ENCODE measurements at regions not wholly inside any gene's neighbourhood (a gene's known extent, or its start where the extent isn't known, plus 50 kb on each side); places are given as distances from the start of the nearest gene placed in this dataset.

DNA sequence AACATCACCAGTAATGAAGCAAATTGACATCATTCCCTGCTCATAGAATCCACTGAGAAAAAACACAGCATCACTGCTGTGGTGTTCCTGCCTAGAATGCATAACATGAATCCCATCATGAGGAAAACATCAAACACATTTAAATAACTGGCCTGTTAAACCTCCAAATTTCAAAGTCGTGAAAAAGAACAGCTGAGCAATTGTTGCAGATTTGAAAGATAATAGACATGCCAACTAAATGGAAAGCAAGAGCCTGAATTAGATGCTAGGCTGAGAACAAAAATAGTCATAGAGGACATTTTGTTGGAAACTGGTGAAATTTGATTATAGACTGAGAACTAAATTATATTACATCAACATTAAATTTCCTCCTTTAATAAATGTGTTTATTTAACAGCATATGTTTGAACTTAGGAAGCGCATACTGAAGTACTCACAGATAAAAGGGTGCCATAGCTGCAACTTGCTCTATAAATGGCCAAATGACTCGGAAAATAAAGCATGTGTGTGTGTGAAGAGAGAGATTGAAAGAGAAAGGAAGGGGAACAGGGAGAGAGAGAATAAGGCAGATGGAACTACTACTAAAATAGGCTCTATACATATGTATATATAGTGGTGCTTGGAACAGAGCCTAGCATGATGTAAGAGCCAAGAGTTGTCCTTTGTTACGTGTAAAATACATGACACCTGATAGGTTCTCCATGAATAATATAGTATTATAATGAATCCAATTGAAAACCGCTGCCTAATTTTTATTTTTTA, 305.0 kb upstream of the MON1B start:
- CTCF ChIA-PET, result no interaction called here
- no peaks in the 10 kb centered on the region for H3K4me1 Mint-ChIP-seq (ENCODE audit: low read depth)
- no peaks in the 10 kb centered on the region for H3K27me3 Mint-ChIP-seq (ENCODE audit: low read depth)
- no peak overlapping the region for H3K27ac Mint-ChIP-seq
- intact Hi-C loops (cut with micrococcal nuclease), result no loop called here
- no peak for DNase-seq
- no peaks in the 10 kb centered on the region for H3K9me3 Mint-ChIP-seq
- H3K4me3 Mint-ChIP-seq, result no peak overlapping the region
- H3K36me3 Mint-ChIP-seq (ENCODE audit: low read depth), result no peaks in the 10 kb centered on the region

DNA sequence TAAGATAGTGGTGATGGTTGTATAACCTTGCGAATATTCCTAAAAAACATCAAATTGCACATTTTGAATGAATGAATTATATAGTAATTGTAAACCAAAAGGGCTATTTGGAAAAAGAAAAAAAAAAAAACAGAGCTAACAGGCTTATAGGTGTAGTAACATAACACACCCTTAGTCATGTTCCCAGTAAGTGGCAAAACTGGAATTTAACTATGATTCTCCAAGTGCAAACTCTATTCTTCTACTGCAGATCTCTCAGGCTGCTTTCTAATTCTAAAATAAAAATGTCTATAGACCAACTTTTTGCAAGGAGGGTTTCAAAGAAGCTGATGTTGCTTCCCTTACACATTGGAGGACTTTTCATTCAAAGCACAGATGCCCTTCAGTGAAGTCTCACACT, 293.2 kb upstream of the MON1B start:
- H3K9me3 Mint-ChIP-seq, result no peaks in the 10 kb centered on the region
- CTCF ChIA-PET, result no interaction called here
- no peaks in the 10 kb centered on the region for H3K36me3 Mint-ChIP-seq (ENCODE audit: low read depth)
- no peak for DNase-seq
- no peak overlapping the region for H3K4me3 Mint-ChIP-seq
- no peaks in the 10 kb centered on the region for H3K27me3 Mint-ChIP-seq (ENCODE audit: low read depth)
- intact Hi-C loops (cut with micrococcal nuclease), result no loop called here
- H3K4me1 Mint-ChIP-seq (ENCODE audit: low read depth), result no peaks in the 10 kb centered on the region
- no peak overlapping the region for H3K27ac Mint-ChIP-seq

DNA sequence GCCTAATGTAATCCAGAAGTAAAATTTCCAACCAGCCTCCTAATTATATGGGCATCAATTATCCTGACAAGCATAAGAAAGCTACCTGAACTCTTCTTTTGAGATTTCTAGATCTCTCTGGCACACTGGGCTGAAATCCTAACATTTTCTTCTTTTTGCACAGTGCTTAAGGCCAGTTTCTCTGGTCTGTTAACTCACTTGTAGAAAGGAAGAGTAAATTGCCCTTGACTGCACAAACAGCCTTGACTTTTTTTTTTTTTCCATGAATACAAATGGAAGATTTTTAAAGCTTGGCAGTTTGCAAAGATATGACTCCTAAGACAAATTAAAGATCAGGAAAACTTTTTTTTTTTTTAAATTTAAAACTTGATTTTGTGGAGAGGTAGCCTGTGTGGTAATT, 291.2 kb upstream of the MON1B start:
- no peak for DNase-seq
- Mint-ChIP-seq H3K4me1 (ENCODE audit: low read depth) (no peaks in the 10 kb centered on the region), H3K4me3 (no peak overlapping the region), H3K27me3 (ENCODE audit: low read depth) (no peaks in the 10 kb centered on the region), H3K27ac (no peak overlapping the region), H3K36me3 (ENCODE audit: low read depth) (no peaks in the 10 kb centered on the region), H3K9me3 (no peaks in the 10 kb centered on the region)
- intact Hi-C loops (cut with micrococcal nuclease), result no loop called here
- CTCF ChIA-PET, result no interaction called here

DNA sequence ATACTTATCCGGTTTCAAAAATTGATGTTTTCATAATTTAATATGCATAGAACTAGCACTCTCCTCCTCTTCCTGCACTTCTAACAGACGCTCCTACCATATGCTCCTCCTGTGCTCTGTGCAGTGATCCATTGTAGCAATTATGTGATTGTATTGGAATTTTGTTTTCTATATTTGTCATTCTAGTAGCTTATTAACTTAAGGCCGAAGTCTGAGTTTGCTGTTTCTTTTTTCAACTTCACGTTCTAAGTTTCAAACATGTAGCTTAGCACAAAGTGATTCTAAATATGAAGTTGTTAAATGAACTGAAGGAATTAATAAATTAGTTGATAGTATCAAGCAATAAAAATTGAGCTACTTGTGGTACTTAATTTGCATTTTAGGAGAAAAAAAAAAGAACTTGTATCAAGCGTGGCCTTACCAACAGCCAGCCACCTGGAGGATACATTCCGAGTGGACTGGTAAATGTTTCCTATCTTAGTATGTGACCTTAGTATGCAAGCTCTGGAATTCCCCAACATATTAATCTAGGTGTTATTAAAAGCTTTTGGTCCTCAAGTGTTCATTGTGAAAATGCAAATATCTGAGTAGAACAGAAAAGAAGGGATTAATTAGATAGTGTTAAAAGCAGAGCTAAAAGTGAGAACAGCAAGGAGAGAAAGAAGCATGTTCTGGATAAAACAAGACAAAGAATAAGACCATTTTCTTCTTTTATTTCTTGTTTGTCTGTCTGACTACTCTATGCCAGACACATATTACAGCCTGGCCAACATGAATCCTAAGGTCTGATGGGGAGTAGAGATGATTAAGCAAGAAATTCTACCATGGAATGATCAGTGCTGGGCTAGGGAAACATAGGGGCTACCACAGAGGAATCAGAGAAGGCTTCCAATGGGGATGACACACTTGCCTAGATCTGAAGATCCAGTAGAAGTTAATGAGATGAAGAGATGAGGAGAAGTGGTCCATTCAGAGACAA, 290.4 kb upstream of the MON1B start:
- no peaks in the 10 kb centered on the region for H3K27me3 Mint-ChIP-seq (ENCODE audit: low read depth)
- no peaks in the 10 kb centered on the region for H3K9me3 Mint-ChIP-seq
- no peak overlapping the region for H3K4me3 Mint-ChIP-seq
- H3K27ac Mint-ChIP-seq, result no peak overlapping the region
- intact Hi-C loops (cut with micrococcal nuclease), result no loop called here
- CTCF ChIA-PET, result interaction anchor here (0.6 kb wide), 1 partner anchor 1524 kb away, joined by 3 read pairs; no protein-coding TSS in a partner anchor
- H3K4me1 Mint-ChIP-seq (ENCODE audit: low read depth), result no peaks in the 10 kb centered on the region
- H3K36me3 Mint-ChIP-seq (ENCODE audit: low read depth), result no peaks in the 10 kb centered on the region
- no peak for DNase-seq

DNA sequence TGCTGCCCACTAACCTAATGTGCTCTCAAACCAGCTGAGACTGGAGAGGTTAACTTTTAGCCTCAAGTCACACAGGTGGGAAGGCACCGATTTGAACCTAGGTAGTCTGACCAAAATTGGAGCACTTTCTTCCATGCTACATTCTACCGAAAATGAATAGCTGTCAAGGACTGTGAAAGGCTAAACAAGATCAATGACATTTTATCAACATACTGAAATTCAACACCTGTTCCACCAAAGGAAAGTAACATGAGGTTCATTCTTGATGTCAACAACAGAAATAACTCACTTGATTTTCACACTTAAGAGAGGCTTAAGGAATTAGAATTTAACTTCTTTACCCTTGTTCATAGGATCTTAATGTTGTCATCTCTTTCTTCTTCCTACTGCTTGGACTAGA, 284.4 kb upstream of the MON1B start:
- no peaks in the 10 kb centered on the region for H3K4me1 Mint-ChIP-seq (ENCODE audit: low read depth)

DNA sequence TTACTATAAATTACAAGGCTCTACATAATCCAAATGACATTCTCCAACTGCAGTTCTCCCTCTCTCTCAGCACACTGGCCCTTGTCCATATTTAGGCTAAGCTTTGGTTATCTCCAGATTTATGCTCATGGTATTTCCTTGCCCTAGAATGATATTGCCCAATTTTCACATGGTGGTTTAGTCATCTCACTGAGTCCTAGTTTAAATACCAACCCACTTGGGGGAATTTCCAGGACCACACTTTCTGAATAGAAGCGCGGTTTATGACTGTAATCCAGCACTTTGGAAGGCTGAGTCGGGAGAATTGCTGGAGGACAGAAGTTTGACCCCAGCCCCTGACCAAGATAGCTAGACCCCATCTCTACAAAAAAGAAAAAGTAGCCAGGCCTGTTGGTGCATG, 280.1 kb upstream of the MON1B start:
- Mint-ChIP-seq H3K4me1 (ENCODE audit: low read depth) (no peaks in the 10 kb centered on the region), H3K27me3 (ENCODE audit: low read depth) (no peaks in the 10 kb centered on the region), H3K27ac (no peak overlapping the region), H3K9me3 (no peaks in the 10 kb centered on the region), H3K4me3 (no peak overlapping the region), H3K36me3 (ENCODE audit: low read depth) (no peaks in the 10 kb centered on the region)
- CTCF ChIA-PET, result no interaction called here
- no peak for DNase-seq
- intact Hi-C loops (cut with micrococcal nuclease), result no loop called here

More for the DNA sequence above, 284.4 kb upstream of the MON1B start:
- no peak for DNase-seq
- Mint-ChIP-seq H3K27me3 (ENCODE audit: low read depth) (no peaks in the 10 kb centered on the region), H3K27ac (no peak overlapping the region), H3K4me3 (no peak overlapping the region), H3K9me3 (no peaks in the 10 kb centered on the region), H3K36me3 (ENCODE audit: low read depth) (no peaks in the 10 kb centered on the region)
- CTCF ChIA-PET, result no interaction called here
- intact Hi-C loops (cut with micrococcal nuclease), result no loop called here

DNA sequence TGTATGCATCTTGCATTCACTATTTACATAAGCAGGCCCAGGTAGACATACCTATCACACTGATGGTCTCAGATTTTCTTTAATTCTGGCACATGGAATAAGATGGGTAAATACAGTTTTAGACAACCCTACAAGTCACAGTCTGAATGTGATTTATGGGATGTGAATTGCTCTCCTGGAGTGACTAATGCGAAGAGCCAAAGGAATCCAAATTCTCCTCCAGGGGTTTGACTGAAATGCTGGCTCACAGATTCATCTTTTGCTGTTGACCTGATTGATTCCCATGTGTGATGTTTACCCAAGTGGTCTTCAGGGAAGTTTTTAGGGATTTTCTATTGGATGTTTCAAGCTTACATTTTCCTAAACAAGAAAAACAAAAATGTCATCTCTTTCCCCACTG, 277.9 kb upstream of the MON1B start:
- Mint-ChIP-seq H3K9me3 (no peaks in the 10 kb centered on the region), H3K4me3 (no peak overlapping the region), H3K27ac (no peak overlapping the region), H3K36me3 (ENCODE audit: low read depth) (no peaks in the 10 kb centered on the region), H3K4me1 (ENCODE audit: low read depth) (no peaks in the 10 kb centered on the region), H3K27me3 (ENCODE audit: low read depth) (no peaks in the 10 kb centered on the region)
- no peak for DNase-seq
- intact Hi-C loops (cut with micrococcal nuclease), result no loop called here
- CTCF ChIA-PET, result no interaction called here

DNA sequence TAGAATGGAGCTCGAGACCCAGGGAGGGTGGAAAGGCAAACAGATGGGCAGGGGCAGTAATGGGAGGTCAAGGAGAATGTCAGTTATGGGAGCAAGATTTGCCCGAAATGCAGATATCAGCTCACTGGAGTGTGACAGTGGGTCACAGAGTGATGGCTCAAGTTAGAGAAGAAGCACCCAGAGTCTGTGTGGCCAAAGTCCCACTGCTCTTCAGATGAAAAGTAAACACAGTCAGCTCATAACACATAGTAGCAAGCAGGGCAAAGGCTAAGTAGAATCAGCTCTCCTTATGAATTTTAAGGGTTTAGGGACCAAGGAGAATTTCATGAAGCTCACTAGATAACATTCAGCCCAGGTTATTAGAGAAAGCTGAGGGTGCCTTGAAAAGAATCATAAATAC, 264.9 kb upstream of the MON1B start:
- DNase-seq, result no peak
- intact Hi-C loops (cut with micrococcal nuclease), result no loop called here
- Mint-ChIP-seq H3K4me1 (ENCODE audit: low read depth) (no peaks in the 10 kb centered on the region), H3K4me3 (no peak overlapping the region), H3K36me3 (ENCODE audit: low read depth) (no peaks in the 10 kb centered on the region), H3K27me3 (ENCODE audit: low read depth) (no peaks in the 10 kb centered on the region), H3K9me3 (peaks cover 2% of the 10 kb centered on the region), H3K27ac (no peak overlapping the region)
- CTCF ChIA-PET, result no interaction called here

DNA sequence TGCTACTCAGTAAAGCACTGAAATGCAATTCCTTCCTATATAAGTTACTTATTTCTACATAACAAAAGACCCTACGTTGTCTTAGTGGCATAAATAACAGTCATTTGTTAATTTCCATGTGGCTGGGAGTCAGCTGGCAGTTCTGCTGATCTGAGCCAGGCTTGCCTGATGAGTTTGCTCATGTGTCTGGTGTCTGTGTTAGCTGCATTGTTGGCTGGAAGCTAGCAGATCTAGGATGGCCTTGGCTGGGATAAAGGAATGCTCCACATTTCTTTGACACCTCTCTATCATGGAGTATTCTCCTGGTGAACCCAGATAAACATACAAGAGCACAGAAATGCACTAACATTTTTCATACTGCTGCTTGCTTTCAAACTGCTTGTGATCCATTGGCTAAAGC, 264.4 kb upstream of the MON1B start:
- Mint-ChIP-seq H3K27me3 (ENCODE audit: low read depth) (no peaks in the 10 kb centered on the region), H3K4me3 (no peak overlapping the region), H3K4me1 (ENCODE audit: low read depth) (no peaks in the 10 kb centered on the region), H3K36me3 (ENCODE audit: low read depth) (no peaks in the 10 kb centered on the region), H3K27ac (no peak overlapping the region), H3K9me3 (peaks cover 2% of the 10 kb centered on the region)
- CTCF ChIA-PET, result no interaction called here
- intact Hi-C loops (cut with micrococcal nuclease), result no loop called here
- no peak for DNase-seq

DNA sequence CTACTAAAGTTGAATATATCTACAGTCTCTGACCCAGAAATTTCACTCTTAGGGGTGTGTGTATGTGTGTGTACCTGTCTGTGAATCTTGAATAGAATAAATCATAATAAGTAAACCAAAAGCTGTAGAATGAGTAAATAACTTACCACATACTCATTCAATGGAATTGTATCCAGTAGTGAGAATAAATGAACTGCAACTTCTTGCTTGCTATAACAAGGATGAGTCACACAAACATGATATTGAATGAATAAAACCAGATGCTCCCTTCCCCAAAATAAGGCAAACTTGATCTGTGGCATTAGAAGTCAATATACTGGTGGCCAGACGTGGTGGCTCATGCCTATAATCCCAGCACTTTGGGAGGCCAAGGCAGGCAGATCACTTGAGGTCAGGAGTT, 259.8 kb upstream of the MON1B start:
- CTCF ChIA-PET, result no interaction called here
- intact Hi-C loops (cut with micrococcal nuclease), result loop anchor here (5.0 kb wide), 2 partner anchors 124 to 376 kb away; no protein-coding TSS in a partner anchor
- H3K27ac Mint-ChIP-seq, result no peak overlapping the region
- DNase-seq, result no peak
- H3K36me3 Mint-ChIP-seq (ENCODE audit: low read depth), result no peaks in the 10 kb centered on the region
- H3K9me3 Mint-ChIP-seq, result peaks cover 3% of the 10 kb centered on the region
- H3K27me3 Mint-ChIP-seq (ENCODE audit: low read depth), result no peaks in the 10 kb centered on the region
- H3K4me3 Mint-ChIP-seq, result no peak overlapping the region
- peaks cover 4% of the 10 kb centered on the region for H3K4me1 Mint-ChIP-seq (ENCODE audit: low read depth)

DNA sequence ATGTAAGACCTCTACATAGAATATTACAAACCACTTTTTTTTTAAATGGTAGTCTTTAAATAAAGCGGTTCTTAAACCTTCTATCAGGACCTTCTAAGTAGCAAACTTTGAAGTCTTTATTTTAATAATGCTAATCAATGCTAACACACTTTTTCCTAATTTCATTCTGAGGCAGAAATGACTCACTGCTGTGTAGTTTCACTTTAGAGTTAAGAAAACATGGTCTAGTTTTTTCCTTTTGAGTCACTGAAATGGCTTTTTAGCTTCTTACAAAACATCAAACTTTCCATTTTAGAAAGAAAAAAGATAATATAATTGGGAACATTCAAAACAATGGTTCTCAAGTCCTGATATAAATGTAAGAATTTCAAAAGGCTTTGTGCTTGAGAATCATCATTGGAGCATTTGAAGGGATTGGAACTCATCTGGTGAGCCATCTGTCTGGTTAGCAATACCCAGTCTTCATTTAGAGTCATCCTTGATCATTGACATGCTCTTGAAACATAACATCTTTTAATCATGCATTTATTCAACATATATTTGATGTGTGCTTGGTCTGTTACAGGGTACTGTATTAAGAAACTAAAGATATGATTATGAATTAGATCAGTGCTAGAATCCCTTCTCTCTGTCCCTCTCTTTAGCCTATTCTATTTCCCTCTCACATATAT, 258.3 kb upstream of the MON1B start:
- H3K4me1 Mint-ChIP-seq (ENCODE audit: low read depth), result peaks cover 4% of the 10 kb centered on the region
- peaks cover 3% of the 10 kb centered on the region for H3K9me3 Mint-ChIP-seq
- CTCF ChIA-PET, result no interaction called here
- H3K36me3 Mint-ChIP-seq (ENCODE audit: low read depth), result no peaks in the 10 kb centered on the region
- H3K27ac Mint-ChIP-seq, result no peak overlapping the region
- no peak overlapping the region for H3K4me3 Mint-ChIP-seq
- intact Hi-C loops (cut with micrococcal nuclease), result loop anchor here (2.0 to 5.0 kb wide), 3 partner anchors 44 to 375 kb away; no protein-coding TSS in a partner anchor
- H3K27me3 Mint-ChIP-seq (ENCODE audit: low read depth), result no peaks in the 10 kb centered on the region
- DNase-seq, result no peak

DNA sequence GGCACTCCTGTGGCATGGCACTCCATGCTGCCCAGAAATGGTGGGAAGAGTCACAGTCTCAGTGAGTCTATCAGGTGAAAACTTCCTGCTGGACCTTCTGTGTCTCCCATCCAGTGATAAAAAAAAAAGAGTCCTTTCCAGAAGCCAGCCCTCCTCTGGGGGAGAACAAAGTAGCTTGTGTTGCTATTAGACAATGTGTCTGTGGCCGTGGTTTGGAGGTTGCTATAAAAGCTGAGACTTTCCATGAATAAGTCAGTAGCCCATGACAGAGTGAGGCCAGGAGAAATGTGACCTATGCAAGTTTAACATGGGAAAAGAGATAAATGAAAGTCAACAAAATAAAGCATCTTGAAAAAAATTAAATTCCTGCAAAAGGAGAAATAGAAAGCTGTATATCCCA, 250.7 kb upstream of the MON1B start:
- Mint-ChIP-seq H3K4me3 (no peak overlapping the region), H3K27me3 (ENCODE audit: low read depth) (no peaks in the 10 kb centered on the region), H3K9me3 (peaks cover 3% of the 10 kb centered on the region)

More for the DNA sequence above, 250.7 kb upstream of the MON1B start:
- no peaks in the 10 kb centered on the region for H3K4me1 Mint-ChIP-seq (ENCODE audit: low read depth)
- no peak overlapping the region for H3K27ac Mint-ChIP-seq
- intact Hi-C loops (cut with micrococcal nuclease), result no loop called here
- no peak for DNase-seq
- CTCF ChIA-PET, result no interaction called here
- H3K36me3 Mint-ChIP-seq (ENCODE audit: low read depth), result no peaks in the 10 kb centered on the region
